GM19240 (cell line): ENCODE measurements at regions not wholly inside any gene's neighbourhood (a gene's known extent, or its start where the extent isn't known, plus 50 kb on each side); places are given as distances from the start of the nearest gene placed in this dataset.
"Not testable (repeated sequence)": the region's sequence is repeated elsewhere in the genome, so short reads cannot be mapped to it uniquely, and the experiment has no call there.

Source experiments
- DNase-seq: peaks from one replicate; pipeline ENCODE4 v3.0.0; 2011; ENCODE audit warnings: low spot score; ENCODE audit not compliant: insufficient read length

GRCh38 chr18:1270081-1270480 is 365.4 kb downstream of the ADCYAP1 start:
- no peak for DNase-seq

- no peak for DNase-seq
Measured at GRCh38 chr18:1273469-1273868, 368.8 kb downstream of the ADCYAP1 start.

GRCh38 chr18:1292167-1292566 is 387.5 kb downstream of the ADCYAP1 start:
- no peak for DNase-seq

- no peak for DNase-seq
Measured at GRCh38 chr18:1294229-1294628, 389.6 kb downstream of the ADCYAP1 start.

GRCh38 chr18:1296237-1296636 is 391.6 kb downstream of the ADCYAP1 start:
- no peak for DNase-seq

GRCh38 chr18:1302861-1303260 is 398.2 kb downstream of the ADCYAP1 start:
- DNase-seq: no peak

- DNase-seq: no peak
Measured at GRCh38 chr18:1304392-1304992, 399.8 kb downstream of the ADCYAP1 start.

GRCh38 chr18:1306641-1307040 is 402.0 kb downstream of the ADCYAP1 start:
- DNase-seq: no peak

- no peak for DNase-seq
Measured at GRCh38 chr18:1308686-1309085, 404.0 kb downstream of the ADCYAP1 start.

- no peak for DNase-seq
Measured at GRCh38 chr18:1311376-1311775, 406.7 kb downstream of the ADCYAP1 start.

GRCh38 chr18:1335345-1335744 is 430.7 kb downstream of the ADCYAP1 start:
- DNase-seq: not testable (repeated sequence)

GRCh38 chr18:1350931-1351450 is 446.3 kb downstream of the ADCYAP1 start:
- DNase-seq: no peak

- DNase-seq: no peak
Measured at GRCh38 chr18:1353025-1353424, 448.4 kb downstream of the ADCYAP1 start.

GRCh38 chr18:1357724-1358123 is 453.1 kb downstream of the ADCYAP1 start:
- no peak for DNase-seq

- DNase-seq: no peak
Measured at GRCh38 chr18:1361936-1362335, 457.3 kb downstream of the ADCYAP1 start.

- no peak for DNase-seq
Measured at GRCh38 chr18:1370552-1370951, 465.9 kb downstream of the ADCYAP1 start.

GRCh38 chr18:1371724-1372123 is 467.1 kb downstream of the ADCYAP1 start:
- no peak for DNase-seq

- no peak for DNase-seq
Measured at GRCh38 chr18:1383465-1383864, 478.8 kb downstream of the ADCYAP1 start.

- DNase-seq: not testable (repeated sequence)
Measured at GRCh38 chr18:1388468-1388867, 483.8 kb downstream of the ADCYAP1 start.

- DNase-seq: no peak
Measured at GRCh38 chr18:1392046-1392445, 487.4 kb downstream of the ADCYAP1 start.

- no peak for DNase-seq
Measured at GRCh38 chr18:1392865-1393734, 488.4 kb downstream of the ADCYAP1 start.

- DNase-seq: no peak
Measured at GRCh38 chr18:1393929-1394328, 489.3 kb downstream of the ADCYAP1 start.

GRCh38 chr18:1394426-1394825 is 489.8 kb downstream of the ADCYAP1 start:
- no peak for DNase-seq
